Adrenal gland (tissue), 5 donors: ENCODE measurements at regions not wholly inside any gene's neighbourhood (a gene's known extent, or its start where the extent isn't known, plus 50 kb on each side); places are given as distances from the start of the nearest gene placed in this dataset.

ENCODE experiments used
- CTCF ChIP-seq, 6 experiments: fragments of 450-650 bp in 4 of 6; fragments of 200-600 bp in 2 of 6; sonication (generic) in 1 of 6; IDR thresholded peaks; 1 replicate in 5 of 6; 2 replicates in 1 of 6; pipeline versions ENCODE4 v1.5.1 to v1.8.0; 2016 to 2021; ENCODE audit warnings: antibody characterized with exemption in 6 of 6, mild to moderate bottlenecking in 2 of 6, moderate library complexity in 1 of 6
- POLR2A ChIP-seq, 2 donors: fragments of 450-650 bp; IDR thresholded peaks; one replicate each; pipeline ENCODE4 v1.6.1; 2017; ENCODE audit warnings: antibody characterized with exemption in 2 of 2, mild to moderate bottlenecking in 2 of 2, moderate library complexity in 1 of 2
- donor health status: DM: no; HTN: no; CAD: no.

GRCh38 chr6:112443179-112444065, 96.3 kb downstream of the RFPL4B start:
- no peak for TF ChIP-seq CTCF (IDR thresholded peaks at IDR 0.05)
- TF ChIP-seq POLR2A (IDR thresholded peaks at IDR 0.05) = no peak
